DMS 273 (cell line): ENCODE measurements at regions not wholly inside any gene's neighbourhood (a gene's known extent, or its start where the extent isn't known, plus 50 kb on each side); places are given as distances from the start of the nearest gene placed in this dataset.
A peak's percentile ranks its signal among the peaks of the same experiment; 100 is the strongest.
"Not testable (repeated sequence)": the region's sequence is repeated elsewhere in the genome, so short reads cannot be mapped to it uniquely, and the experiment has no call there.

Experiments used
- DNase-seq: peaks from one replicate; lab custom pipeline; 2025; ENCODE audit not compliant: unreplicated experiment; lab: John Stamatoyannopoulos, UW

DNA sequence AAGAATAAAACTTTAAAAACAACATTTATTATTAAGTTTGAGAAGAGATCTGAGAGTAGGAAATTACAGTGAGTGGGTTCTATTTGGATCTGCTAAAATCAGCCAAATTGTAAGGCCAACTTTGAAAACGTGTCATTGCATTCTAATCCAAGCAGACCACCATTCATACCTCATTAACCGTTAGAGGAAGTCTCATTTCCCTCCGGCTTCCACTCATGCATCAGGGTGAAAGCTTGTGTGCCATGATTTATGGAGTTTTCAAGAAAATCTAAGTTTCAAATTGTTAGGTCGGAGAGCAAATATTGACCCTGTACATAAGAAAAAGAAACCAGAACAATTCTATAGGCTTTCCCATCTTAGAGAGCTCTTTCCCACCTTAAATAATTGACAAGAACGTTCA is 166.6 kb upstream of the NRG3 start:
- no peak for DNase-seq

DNA sequence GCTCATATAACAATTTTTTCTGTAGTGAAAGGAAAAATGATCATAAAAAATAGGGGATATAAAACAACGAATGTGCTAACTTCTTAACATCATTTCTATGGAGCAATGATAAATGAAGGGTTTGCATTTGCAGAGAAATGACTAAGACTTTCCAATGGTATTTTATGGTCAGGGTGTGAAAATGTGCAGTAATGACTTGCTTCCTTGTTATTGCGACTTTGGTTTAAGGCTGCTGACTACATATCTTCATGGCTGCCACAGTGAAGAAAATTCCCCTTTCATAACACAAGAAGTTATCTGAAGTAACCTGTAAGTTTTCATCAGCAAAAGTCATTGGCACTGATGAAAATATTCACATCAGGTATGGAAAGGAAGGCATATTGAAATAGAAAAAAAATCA is 166.1 kb upstream of the NRG3 start:
- DNase-seq: no peak

DNA sequence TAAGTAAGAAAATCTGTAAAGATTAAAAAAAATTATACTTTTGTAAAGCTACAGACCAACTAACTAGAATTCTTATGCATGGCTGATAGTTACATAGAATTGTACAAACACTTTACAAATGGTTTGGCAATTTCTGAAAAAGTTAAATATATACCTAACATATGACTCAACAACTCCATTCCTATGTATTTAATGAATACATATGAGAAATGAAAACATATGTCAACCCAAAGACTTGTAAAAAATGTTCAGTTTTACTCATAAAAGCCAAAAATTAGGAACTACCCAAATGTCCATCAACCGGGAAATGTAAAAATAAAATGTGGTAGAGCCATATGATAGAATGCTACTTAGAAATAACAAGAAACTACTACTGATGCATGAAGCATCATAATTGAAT is 152.6 kb upstream of the NRG3 start:
- no peak for DNase-seq

DNA sequence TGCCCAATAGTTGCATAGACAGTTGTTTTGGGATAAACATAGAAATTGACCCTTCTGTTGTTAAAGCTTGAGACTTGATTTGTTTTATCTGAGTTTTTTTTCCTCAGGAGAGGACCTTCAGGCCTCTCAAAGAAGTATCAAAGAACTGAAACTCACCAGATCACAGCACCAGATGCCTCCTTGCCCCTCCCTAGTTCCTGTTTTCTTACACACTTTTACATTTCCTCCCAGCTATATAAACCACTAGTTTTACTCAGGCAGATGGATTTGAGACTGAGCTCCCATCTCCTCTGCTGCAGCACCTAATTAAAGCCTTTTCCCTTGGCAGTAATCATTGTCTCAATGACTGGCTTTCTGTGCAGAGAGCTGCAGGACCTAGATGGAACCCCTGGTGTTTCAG is 150.6 kb upstream of the NRG3 start:
- no peak for DNase-seq

DNA sequence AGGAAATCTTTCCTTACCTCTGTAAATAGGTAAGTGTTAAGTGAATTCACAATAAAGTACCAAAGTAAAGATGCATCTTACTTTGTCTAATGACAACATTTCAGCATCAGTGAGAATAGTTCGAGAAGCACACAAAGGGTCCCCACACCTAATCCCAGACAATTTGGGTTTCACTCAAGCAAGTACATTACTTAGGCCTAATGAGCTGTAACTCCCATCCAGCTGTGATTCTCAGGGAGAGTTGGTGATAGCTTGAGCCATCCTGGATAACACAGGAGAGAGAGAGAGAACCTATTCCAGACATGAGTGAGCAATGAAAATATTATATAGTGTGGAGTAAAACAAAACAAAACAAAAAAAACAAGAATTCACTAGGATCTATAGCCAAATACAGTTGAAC is 149.1 kb upstream of the NRG3 start:
- DNase-seq: no peak

DNA sequence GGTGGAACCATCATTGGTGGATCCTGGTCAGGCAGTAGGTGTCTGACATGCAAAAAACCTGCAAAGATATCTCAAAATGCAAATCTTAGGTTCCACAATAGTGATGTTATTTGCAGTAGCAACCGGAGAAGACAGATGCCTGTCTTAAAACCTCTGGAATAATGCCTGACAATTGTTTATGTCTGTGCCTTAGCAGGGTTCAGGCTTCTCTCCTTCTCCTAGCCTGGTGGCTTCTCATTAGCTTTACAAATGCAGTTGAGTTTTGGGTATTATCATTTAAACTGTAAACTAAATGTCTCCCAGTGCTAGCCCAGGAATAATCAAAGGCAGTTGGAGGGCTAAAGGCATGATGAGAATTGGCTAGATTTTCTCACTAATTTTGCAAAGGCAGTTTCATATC is 146.3 kb upstream of the NRG3 start:
- DNase-seq: no peak

DNA sequence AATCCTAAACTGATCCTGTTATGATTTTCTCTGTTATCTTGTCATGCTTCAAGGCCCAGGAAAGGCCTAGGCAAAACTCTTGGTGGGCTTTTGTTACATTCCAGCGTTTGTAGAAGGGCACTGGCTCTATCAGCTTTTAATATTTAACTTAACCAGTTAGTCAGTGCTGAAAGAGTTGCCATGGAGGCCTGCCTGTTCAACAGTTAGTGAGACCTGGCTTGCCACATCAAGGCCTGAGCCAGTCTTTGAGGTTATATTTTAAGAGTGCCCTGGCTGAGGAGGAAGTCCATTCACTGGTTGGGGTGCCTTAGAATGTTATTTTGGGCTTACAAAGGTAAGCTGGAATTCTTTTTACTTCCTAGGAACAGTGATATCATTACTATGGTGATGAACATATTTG is 144.1 kb upstream of the NRG3 start:
- DNase-seq: no peak

DNA sequence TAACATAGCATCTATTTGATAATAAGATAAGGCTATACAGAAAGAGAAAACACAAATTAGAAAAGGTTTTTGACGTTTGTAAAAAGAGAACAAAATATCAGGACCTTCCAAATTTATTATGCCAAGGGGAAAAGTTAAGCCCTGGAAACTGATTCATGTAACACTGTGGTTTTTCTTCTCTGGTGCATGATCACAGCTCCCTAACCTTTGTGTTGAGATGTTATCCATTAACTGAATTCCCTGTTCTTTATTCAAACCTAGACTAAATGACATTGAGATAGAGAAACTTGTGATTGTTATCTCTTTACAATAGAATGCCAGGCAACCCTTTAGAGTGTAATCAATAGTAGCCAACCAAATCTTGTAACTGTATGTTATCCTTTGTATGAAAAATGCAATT is 141.5 kb upstream of the NRG3 start:
- DNase-seq: no peak

DNA sequence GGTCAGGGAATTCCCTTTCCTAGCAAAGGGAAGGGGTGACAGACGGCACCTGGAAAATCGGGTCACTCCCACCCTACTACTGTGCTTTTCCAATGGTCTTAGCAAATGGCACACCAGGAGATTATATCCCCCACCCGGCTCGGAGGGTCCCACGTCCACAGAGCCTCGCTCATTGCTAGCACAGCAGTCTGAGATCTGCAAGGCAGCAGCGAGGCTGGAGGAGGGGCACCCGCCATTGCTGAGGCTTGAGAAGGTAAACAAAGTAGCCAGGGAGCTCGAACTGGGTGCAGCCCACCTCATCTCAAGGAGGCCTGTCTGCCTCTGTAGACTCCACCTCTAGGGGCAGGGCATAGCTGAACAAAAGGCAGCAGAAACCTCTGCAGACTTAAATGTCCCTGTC is 139.8 kb upstream of the NRG3 start:
- DNase-seq: not testable (repeated sequence)

DNA sequence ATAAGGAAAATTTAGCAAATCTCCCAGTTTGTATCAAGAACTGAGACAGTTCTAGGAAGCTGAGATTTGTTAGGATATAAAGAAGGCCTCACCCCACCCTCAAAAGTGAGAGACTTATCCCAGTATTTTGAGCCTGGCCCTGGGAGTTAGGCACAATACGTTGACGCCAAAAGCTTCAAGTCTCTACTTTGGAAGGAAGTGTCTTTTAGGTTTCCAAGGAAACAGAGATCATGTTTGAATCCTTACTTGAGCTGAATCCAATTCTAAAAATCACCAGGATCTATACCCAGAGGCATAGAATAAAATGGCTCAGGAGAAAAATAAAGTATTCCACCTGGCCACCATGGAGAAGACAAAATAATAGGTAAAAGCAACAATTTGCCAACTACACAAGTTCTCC is 115.9 kb upstream of the NRG3 start:
- DNase-seq: no peak

DNA sequence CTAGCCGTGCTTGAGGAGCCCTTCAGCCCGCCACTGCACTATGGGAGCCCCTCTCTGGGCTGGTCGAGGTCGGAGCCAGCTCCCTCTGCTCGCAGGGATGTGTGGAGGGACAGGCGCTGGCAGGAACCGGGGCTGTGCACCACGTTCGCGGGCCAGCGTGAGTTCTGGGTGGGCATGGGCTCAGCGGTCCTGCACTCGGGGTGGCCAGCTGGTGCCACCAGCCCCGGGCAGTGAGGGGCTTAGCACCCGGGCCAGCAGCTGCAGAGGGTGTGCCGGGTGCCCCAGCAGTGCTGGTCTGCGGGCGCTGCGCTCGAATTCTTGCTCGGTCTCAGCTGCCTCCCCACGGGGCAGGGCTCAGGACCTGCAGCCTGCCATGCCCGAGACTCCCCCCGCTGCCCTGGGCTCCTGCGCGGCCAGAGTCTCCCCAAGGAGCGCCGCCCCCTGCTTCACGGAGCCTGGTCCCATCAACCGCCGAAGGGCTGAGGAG is 90.8 kb upstream of the NRG3 start:
- DNase-seq: no peak

DNA sequence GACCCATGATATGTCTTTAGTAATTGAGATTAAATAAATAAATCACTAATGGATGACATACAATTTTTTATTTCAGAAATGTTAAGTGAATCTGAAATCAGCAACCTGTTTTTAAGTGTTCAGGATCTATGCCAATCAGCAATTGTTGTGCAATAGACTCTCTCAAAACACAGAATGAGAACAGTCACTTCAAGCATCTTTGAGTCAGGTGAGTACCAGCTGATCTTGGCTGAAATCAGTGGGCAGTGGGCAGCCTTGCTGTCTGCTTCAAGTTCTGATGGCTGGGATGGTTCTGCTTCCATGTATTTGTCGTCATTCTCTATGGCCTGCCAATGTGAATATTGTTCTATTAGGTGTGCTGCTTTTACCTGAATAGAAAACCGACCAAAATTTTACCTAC is 82.3 kb upstream of the NRG3 start:
- DNase-seq: no peak

DNA sequence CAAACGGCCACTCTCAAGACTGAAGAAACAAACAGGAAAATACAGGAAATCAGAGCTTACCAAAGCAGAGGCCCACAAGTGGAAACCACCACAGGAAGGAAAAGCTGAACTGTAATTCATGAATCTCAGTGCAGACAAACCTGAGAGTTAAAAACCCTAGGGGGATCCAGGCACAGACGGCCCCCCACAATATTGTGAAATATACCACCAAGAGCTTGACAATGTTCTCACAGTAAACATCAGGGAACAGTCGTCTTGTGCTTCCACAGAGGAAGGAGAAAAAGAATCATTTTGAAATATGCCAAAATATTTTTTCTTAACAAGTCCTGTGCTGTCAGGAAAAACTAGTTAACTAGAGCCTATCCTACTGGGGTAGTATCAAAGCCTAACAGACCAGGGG is 68.2 kb upstream of the NRG3 start:
- no peak for DNase-seq

DNA sequence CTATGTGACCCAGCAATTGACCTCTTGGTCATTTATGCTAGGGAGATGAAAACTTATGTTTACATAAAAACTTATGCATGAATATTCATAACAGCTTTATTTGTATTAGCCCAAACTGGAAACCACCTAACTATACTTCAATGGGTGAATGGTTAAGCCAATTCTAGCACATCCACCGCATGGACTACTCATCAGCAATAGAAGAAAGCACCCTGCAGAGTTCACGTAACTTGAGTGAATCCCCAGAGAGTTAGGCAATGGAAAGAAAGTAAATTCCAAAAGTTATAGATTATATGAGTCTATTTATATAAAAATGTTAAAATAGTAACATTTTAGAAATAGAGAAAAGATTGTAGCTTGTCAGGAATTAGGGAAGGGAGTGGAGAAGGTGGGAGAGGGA is 60.2 kb upstream of the NRG3 start:
- no peak for DNase-seq

DNA sequence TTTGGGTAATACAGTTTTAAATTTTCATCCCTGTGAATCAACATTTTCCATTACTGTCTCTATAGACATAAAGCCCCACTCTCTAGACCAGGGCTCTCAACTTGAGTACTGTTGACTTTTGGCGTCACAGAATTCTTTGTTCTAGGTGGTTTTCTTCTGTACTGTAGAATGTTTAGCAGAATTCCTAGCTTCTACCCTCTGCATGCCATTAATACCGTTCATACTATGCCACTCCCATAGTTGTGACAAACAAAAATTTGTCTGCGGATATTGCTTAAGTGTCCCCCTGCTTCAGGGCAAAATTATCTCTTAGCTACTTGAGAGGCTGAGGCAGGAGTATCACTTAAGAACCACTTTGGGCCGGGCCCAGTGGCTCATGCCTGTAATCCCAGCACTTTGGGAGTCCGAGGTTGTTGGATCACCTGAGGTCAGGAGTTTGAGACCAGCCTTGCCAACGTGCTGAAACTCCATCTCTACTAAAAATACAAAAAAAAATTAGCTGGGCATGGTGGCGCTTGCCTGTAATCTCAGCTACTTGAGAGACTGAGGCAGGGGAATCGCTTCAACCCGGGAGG is 57.3 kb upstream of the NRG3 start:
- DNase-seq: no peak

DNA sequence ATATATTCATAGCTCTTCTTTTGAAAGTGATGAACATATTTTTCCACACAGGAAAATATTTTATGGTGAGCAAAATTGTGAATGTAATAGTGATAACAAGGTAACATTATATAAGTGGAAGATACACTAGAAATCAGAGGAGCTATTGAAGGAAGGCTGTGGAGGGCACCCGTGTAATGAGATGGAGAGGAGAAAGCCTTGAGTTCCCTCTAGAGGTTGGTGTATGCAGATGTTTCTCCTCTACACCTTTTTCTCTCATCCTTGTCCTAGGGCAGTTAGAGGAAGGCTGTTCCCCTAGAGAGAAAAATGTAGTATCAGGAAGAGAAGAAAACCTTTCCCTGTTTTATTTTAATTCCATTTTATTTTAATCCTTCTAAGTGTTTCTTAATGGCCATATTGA is 54.6 kb upstream of the NRG3 start:
- DNase-seq: peak; percentile 53
